ENCODE measurements at regions not wholly inside any gene's neighbourhood (a gene's known extent, or its start where the extent isn't known, plus 50 kb on each side); places are given as distances from the start of the nearest gene placed in this dataset.

DNA sequence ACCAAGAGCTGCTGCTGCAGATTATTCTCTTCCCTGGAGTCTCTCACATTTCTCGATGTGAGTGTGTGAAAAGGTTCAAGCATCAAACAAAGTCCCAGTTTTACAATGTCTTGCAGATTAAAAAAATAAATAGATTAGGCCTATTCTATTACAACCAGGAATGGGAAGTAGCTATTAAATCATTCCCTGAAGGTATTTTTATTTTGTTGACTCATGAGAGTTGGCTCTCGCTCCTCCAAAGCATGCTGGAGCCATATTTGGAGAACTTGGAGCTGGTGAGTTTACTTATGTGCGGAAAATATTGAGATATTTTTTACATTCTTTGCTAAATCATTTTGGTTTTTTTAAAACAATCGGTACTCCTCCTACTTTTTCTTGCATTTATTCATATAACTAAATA is 572.3 kb downstream of the ETNK1 start:
- no peak for TF ChIP-seq ZFX (IDR thresholded peaks at IDR 0.05; ENCODE audit: borderline replicate concordance)
- TF ChIP-seq, protein P1, sequence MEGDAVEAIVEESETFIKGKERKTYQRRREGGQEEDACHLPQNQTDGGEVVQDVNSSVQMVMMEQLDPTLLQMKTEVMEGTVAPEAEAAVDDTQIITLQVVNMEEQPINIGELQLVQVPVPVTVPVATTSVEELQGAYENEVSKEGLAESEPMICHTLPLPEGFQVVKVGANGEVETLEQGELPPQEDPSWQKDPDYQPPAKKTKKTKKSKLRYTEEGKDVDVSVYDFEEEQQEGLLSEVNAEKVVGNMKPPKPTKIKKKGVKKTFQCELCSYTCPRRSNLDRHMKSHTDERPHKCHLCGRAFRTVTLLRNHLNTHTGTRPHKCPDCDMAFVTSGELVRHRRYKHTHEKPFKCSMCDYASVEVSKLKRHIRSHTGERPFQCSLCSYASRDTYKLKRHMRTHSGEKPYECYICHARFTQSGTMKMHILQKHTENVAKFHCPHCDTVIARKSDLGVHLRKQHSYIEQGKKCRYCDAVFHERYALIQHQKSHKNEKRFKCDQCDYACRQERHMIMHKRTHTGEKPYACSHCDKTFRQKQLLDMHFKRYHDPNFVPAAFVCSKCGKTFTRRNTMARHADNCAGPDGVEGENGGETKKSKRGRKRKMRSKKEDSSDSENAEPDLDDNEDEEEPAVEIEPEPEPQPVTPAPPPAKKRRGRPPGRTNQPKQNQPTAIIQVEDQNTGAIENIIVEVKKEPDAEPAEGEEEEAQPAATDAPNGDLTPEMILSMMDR (IDR thresholded peaks at IDR 0.05), result no peak
- H3K27ac ChIP-seq, result peak overlapping the region; percentile 35

DNA sequence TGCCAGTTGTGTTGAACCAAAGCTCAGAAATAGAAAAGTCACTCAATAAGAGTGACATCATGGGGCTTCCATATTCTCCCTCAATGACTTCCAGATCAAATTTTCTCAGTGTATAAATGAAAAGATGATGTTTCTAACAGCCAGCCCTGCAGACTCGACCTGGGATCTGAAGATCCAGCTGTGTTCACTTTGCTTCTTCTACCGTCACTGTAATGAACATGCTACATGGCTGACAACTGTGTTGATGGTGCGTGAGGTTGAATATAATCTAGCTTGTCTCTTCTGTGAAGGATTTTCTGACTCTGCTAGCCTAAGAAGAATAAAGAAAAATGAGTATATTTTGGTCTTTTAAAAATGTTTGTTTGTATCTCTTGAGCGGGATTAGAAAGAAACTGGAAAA is 577.8 kb downstream of the ETNK1 start:
- no peak overlapping the region for H3K27ac ChIP-seq
- no peak for TF ChIP-seq ZFX (IDR thresholded peaks at IDR 0.05; ENCODE audit: borderline replicate concordance)
- TF ChIP-seq, protein P1 (IDR thresholded peaks at IDR 0.05), result no peak

DNA sequence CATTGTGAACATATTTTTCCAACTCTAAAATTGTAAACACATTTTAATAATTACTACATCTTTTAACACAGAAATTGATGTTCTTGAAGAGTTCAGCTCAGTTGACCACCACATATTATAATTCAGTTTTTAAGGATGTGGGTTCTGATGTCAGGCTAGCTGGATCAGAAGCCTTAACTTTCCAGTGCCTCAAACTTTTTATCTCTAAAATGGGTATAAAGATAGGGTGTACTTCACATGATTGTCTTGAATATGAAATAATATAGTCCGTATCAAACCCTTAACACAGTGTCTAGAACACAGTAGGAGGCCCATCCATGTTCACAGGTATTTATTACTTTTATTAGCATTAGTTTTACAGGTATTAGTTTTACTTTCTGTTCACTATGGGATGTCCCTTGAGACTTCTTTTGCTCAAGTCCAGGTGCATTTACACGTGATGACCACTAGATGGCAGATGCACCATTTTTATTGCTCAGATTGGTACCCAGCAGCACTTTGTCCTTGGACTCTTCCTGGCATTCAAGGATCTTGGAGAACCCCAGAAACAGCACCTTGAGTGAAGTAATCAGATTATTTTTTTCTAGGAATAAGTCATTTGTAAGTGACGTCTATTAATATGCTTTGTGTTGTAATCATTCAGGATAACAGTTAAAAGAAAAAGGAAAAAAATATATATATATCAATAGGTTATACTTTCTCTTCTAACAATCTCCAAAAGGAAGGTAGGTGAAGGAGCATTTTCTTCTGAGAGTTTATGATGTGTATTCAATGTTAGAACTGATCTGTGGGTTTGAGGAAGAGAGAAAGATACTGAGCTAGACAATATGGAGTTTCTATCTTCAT is 580.2 kb downstream of the ETNK1 start:
- TF ChIP-seq, protein P1 (IDR thresholded peaks at IDR 0.05), result peak; percentile 96
- TF ChIP-seq ZFX (IDR thresholded peaks at IDR 0.05; ENCODE audit: borderline replicate concordance), result no peak
- no peak overlapping the region for H3K27ac ChIP-seq

DNA sequence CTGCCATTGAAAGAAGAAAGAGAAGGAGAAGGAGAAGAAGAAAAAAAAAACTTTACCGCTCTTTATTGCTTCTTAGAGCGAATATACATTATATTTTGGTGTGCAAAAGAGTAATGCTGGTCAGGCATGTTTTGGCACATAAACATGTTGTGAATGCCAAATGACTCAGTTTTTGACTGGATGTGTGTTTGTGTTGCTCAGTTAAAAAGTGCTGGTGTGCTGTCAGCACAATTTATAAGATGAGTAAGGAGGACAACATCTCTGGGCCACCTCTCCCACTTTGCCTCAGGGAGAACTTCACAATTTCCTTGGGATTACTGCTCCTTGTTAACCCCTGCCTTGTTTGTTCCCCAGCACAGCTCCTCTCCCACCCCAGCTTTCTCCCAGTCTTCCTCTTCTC is 584.8 kb downstream of the ETNK1 start:
- no peak overlapping the region for H3K27ac ChIP-seq
- no peak for TF ChIP-seq ZFX (IDR thresholded peaks at IDR 0.05; ENCODE audit: borderline replicate concordance)
- TF ChIP-seq, protein P1 (IDR thresholded peaks at IDR 0.05), result no peak

DNA sequence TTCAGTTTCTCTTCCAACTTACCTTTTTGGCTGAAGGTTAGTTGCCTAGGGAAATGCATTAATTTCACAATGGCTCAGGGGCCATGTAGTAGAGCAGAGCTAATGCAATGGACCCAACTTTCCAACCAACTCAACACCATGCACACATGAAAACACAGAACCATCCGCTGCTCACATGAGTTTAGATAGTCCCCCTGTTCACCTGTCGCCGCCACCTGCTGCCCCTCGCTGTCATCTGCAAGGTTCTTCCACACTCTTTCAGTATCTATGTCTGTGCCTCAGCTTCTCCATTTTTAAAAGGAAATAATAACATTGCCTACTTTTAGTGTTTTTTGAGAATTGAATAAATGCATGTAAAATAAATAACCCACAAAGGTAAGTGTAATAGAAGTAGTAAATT is 585.6 kb downstream of the ETNK1 start:
- TF ChIP-seq ZFX (IDR thresholded peaks at IDR 0.05; ENCODE audit: borderline replicate concordance), result no peak
- TF ChIP-seq, protein P1 (IDR thresholded peaks at IDR 0.05), result no peak
- no peak overlapping the region for H3K27ac ChIP-seq

DNA sequence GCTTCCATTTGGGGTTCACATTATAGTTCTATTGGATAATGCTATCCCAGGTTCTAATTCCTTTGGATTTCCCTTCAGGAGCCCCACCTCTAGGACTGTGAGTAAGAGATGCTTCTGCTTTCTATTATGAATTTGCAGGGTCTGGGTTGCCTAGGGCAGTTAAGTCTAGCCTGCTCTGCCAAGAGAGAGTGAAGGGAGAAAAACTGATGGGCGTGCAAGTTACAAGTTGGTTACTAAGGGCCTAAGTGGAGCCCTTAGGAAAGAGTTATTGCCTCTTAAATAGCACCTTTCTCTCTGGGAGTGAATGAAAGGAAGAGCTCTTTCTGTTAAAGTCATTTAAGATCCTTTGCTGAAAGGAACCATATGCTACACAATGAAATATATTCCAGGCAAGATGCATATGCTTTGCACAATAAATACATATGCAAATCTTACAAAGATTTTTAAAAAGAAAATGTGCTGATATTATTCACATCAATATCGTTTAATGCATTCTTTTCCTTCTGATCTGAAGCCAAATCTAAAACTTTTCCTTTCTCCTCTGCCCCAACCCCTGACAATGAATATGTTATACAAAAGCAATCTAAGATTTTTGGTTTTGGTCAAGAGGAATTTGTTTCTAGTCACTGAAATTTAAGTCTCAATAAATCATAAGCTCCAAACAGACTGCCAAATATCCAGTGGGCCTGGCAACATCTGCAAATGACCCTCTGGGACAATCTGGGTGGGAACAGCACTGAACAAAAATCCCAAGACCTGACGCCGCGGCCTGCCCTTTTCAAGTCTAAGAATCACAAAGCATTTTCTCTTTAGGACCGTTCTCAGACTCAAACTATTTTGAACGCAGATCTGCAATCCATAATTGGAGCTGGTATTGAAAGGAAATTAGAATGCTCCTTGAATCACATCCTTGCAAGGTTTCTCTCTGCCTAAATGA is 586.7 kb downstream of the ETNK1 start:
- TF ChIP-seq, protein P1 (IDR thresholded peaks at IDR 0.05), result no peak
- TF ChIP-seq ZFX (IDR thresholded peaks at IDR 0.05; ENCODE audit: borderline replicate concordance), result no peak

More for the DNA sequence above, 586.7 kb downstream of the ETNK1 start:
- H3K27ac ChIP-seq, result no peak overlapping the region

Measured in 22Rv1 (cell line).